ENCODE measurements at regions not wholly inside any gene's neighbourhood (a gene's known extent, or its start where the extent isn't known, plus 50 kb on each side); places are given as distances from the start of the nearest gene placed in this dataset.

- TF ChIP-seq CTCF (IDR thresholded peaks at IDR 0.05; ENCODE audit: low read depth, low read length, missing control alignments), result no peak
- no peak overlapping the region for H3K4me3 ChIP-seq (ENCODE audit: low read depth, low read length)
- no peak for DNase-seq (ENCODE audit: low read depth)
Observed at GRCh38 chr17:53058031-53058430, 764.7 kb upstream of the KIF2B start.

GRCh38 chr17:53046781-53047180, 775.9 kb upstream of the KIF2B start:
- H3K4me3 ChIP-seq (ENCODE audit: low read depth, low read length), result no peak overlapping the region
- DNase-seq (ENCODE audit: low read depth), result no peak
- TF ChIP-seq CTCF (IDR thresholded peaks at IDR 0.05; ENCODE audit: low read depth, low read length, missing control alignments), result no peak

- no peak overlapping the region for H3K4me3 ChIP-seq (ENCODE audit: low read depth, low read length)
- no peak for TF ChIP-seq CTCF (IDR thresholded peaks at IDR 0.05; ENCODE audit: low read depth, low read length, missing control alignments)
- DNase-seq (ENCODE audit: low read depth), result no peak
Observed at GRCh38 chr17:53039981-53040380, 782.7 kb upstream of the KIF2B start.

GRCh38 chr17:53033297-53033696, 789.4 kb upstream of the KIF2B start:
- no peak overlapping the region for H3K4me3 ChIP-seq (ENCODE audit: low read depth, low read length)
- DNase-seq (ENCODE audit: low read depth), result no peak
- TF ChIP-seq CTCF (IDR thresholded peaks at IDR 0.05; ENCODE audit: low read depth, low read length, missing control alignments), result no peak

- H3K4me3 ChIP-seq (ENCODE audit: low read depth, low read length), result no peak overlapping the region
- no peak for TF ChIP-seq CTCF (IDR thresholded peaks at IDR 0.05; ENCODE audit: low read depth, low read length, missing control alignments)
- DNase-seq (ENCODE audit: low read depth), result no peak
Observed at GRCh38 chr17:53032861-53033271, 789.9 kb upstream of the KIF2B start.

GRCh38 chr17:53017227-53017626, 805.5 kb upstream of the KIF2B start:
- TF ChIP-seq CTCF (IDR thresholded peaks at IDR 0.05; ENCODE audit: low read depth, low read length, missing control alignments), result no peak
- no peak overlapping the region for H3K4me3 ChIP-seq (ENCODE audit: low read depth, low read length)
- DNase-seq (ENCODE audit: low read depth), result no peak

GRCh38 chr17:53016085-53016484, 806.6 kb upstream of the KIF2B start:
- no peak overlapping the region for H3K4me3 ChIP-seq (ENCODE audit: low read depth, low read length)
- no peak for TF ChIP-seq CTCF (IDR thresholded peaks at IDR 0.05; ENCODE audit: low read depth, low read length, missing control alignments)

More at GRCh38 chr17:53016085-53016484, 806.6 kb upstream of the KIF2B start:
- no peak for DNase-seq (ENCODE audit: low read depth)
